ENCODE measurements at regions not wholly inside any gene's neighbourhood (a gene's known extent, or its start where the extent isn't known, plus 50 kb on each side); places are given as distances from the start of the nearest gene placed in this dataset.

- DNase-seq: no peak
- TF ChIP-seq POLR2A (IDR thresholded peaks at IDR 0.05) (no peak), POLR2AphosphoS5 (IDR thresholded peaks at IDR 0.05) (no peak), EP300 (IDR thresholded peaks at IDR 0.05; ENCODE audit: low read depth) (no peak), CTCF (IDR thresholded peaks at IDR 0.05) (no peak)
- WGBS, 2 donors (ENCODE audit: low coverage in 1 of 2): 91% methylated on average over 1 of the region's 1 CpG; no CpG with 5 or more reads in 1 of the 2 donors
Observed at GRCh38 chr7:40978047-40978446, 724.8 kb downstream of the INHBA start.

GRCh38 chr7:40977533-40977932, 725.4 kb downstream of the INHBA start:
- in situ Hi-C loops (cut with MboI; ENCODE audit: low pct_ligation_motif_present in 1 of 4, low pct_unique_long_range_greater_than_20kb in 1 of 4, low sequenced_read_pairs in 3 of 4): no loop called here
- WGBS, 2 donors (ENCODE audit: low coverage in 1 of 2): 38% methylated on average over 1 of the region's 1 CpG; no CpG with 5 or more reads in 1 of the 2 donors

More at GRCh38 chr7:40978047-40978446, 724.8 kb downstream of the INHBA start:
- intact Hi-C loops (cut with DNase I; ENCODE audit: low total_unique reads) (no loop called here), in situ Hi-C loops (cut with MboI; ENCODE audit: low pct_ligation_motif_present in 1 of 4, low pct_unique_long_range_greater_than_20kb in 1 of 4, low sequenced_read_pairs in 3 of 4) (no loop called here)
- no peaks in the 10 kb centered on the region for H3K27me3 ChIP-seq
- H3K9me3 ChIP-seq: no peaks in the 10 kb centered on the region
- H3K27ac ChIP-seq: no peak overlapping the region
- no peak overlapping the region for H3K4me3 ChIP-seq
- no peaks in the 10 kb centered on the region for H3K36me3 ChIP-seq
- H3K4me1 ChIP-seq: no peaks in the 10 kb centered on the region

GRCh38 chr7:40972426-40972825, 730.5 kb downstream of the INHBA start:
- no peaks in the 10 kb centered on the region for H3K27me3 ChIP-seq
- in situ Hi-C loops (cut with MboI; ENCODE audit: low pct_ligation_motif_present in 1 of 4, low pct_unique_long_range_greater_than_20kb in 1 of 4, low sequenced_read_pairs in 3 of 4) (no loop called here), intact Hi-C loops (cut with DNase I; ENCODE audit: low total_unique reads) (no loop called here)

More at GRCh38 chr7:40977533-40977932, 725.4 kb downstream of the INHBA start:
- Histone ChIP-seq H3K4me1 (no peaks in the 10 kb centered on the region), H3K9me3 (no peaks in the 10 kb centered on the region), H3K4me3 (no peak overlapping the region), H3K27ac (no peak overlapping the region), H3K27me3 (no peaks in the 10 kb centered on the region), H3K36me3 (no peaks in the 10 kb centered on the region)
- TF ChIP-seq CTCF (IDR thresholded peaks at IDR 0.05) (no peak), EP300 (IDR thresholded peaks at IDR 0.05; ENCODE audit: low read depth) (no peak), POLR2A (IDR thresholded peaks at IDR 0.05) (no peak), POLR2AphosphoS5 (IDR thresholded peaks at IDR 0.05) (no peak)
- intact Hi-C loops (cut with DNase I; ENCODE audit: low total_unique reads): no loop called here
- no peak for DNase-seq

GRCh38 chr7:40969641-40970040, 733.2 kb downstream of the INHBA start:
- intact Hi-C loops (cut with DNase I; ENCODE audit: low total_unique reads): no loop called here
- Histone ChIP-seq H3K27ac (no peak overlapping the region), H3K4me1 (no peaks in the 10 kb centered on the region), H3K4me3 (no peak overlapping the region), H3K9me3 (no peaks in the 10 kb centered on the region), H3K27me3 (no peaks in the 10 kb centered on the region), H3K36me3 (no peaks in the 10 kb centered on the region)
- in situ Hi-C loops (cut with MboI; ENCODE audit: low pct_ligation_motif_present in 1 of 4, low pct_unique_long_range_greater_than_20kb in 1 of 4, low sequenced_read_pairs in 3 of 4): no loop called here
- no peak for DNase-seq
- no peak for TF ChIP-seq EP300 (IDR thresholded peaks at IDR 0.05; ENCODE audit: low read depth)
- no peak for TF ChIP-seq CTCF (IDR thresholded peaks at IDR 0.05)
- no peak for TF ChIP-seq POLR2AphosphoS5 (IDR thresholded peaks at IDR 0.05)
- TF ChIP-seq POLR2A (IDR thresholded peaks at IDR 0.05): no peak
- 67 to 71% methylated on average over 1 of the region's 1 CpG for WGBS, 2 donors (ENCODE audit: low coverage in 1 of 2)

More at GRCh38 chr7:40972426-40972825, 730.5 kb downstream of the INHBA start:
- H3K36me3 ChIP-seq: no peaks in the 10 kb centered on the region
- no peak overlapping the region for H3K4me3 ChIP-seq
- DNase-seq: no peak
- H3K9me3 ChIP-seq: no peaks in the 10 kb centered on the region
- no peak for TF ChIP-seq CTCF (IDR thresholded peaks at IDR 0.05)
- TF ChIP-seq EP300 (IDR thresholded peaks at IDR 0.05; ENCODE audit: low read depth): no peak
- no peak for TF ChIP-seq POLR2A (IDR thresholded peaks at IDR 0.05)
- TF ChIP-seq POLR2AphosphoS5 (IDR thresholded peaks at IDR 0.05): no peak
- 81% methylated on average over 1 of the region's 1 CpG; no CpG with 5 or more reads in 1 of the 2 donors for WGBS, 2 donors (ENCODE audit: low coverage in 1 of 2)
- H3K27ac ChIP-seq: no peak overlapping the region
- H3K4me1 ChIP-seq: no peaks in the 10 kb centered on the region
